A549 (cell line): ENCODE measurements at regions not wholly inside any gene's neighbourhood (a gene's known extent, or its start where the extent isn't known, plus 50 kb on each side); places are given as distances from the start of the nearest gene placed in this dataset.
"Not testable (repeated sequence)": the region's sequence is repeated elsewhere in the genome, so short reads cannot be mapped to it uniquely, and the experiment has no call there.

Experiments
- MAFK ChIP-seq: fragments of 450-650 bp; IDR thresholded peaks from 2 replicates; pipeline ENCODE4 v1.6.1; 2014; ENCODE audit not compliant: partially characterized antibody
- POLR2A ChIP-seq: IDR thresholded peaks from 2 replicates; pipeline ENCODE4 v1.6.1; 2012; ENCODE audit warnings: mild to moderate bottlenecking, low read length
- RAD21 ChIP-seq, 2 experiments: fragments of >200 bp in 1 of 2; sonication (Bioruptor Twin) in 1 of 2; formaldehyde crosslinking in 1 of 2; IDR thresholded peaks in 1 of 2; conservative IDR thresholded peaks in 1 of 2; 2 replicates in 1 of 2; 3 replicates in 1 of 2; pipeline ENCODE4 v1.6.1; 2012 to 2018; ENCODE audit warnings: inconsistent platforms in 1 of 2
- TF ChIP-seq, protein P1 (sequence below): IDR thresholded peaks from 2 replicates; pipeline ENCODE4 v1.6.1; 2012
- TF ChIP-seq, protein P2 (sequence below): fragments of >200 bp; sonication (Bioruptor Twin); formaldehyde crosslinking; IDR thresholded peaks from 3 replicates; pipeline ENCODE4 v1.5.1; 2016
- TF ChIP-seq, protein P3 (sequence below): fragments of 250-450 bp; sonication (Bioruptor Pico); IDR thresholded peaks from 2 replicates; pipeline ENCODE4 v1.5.0; 2021; ENCODE audit warnings: mild to moderate bottlenecking, moderate library complexity, borderline replicate concordance
- TF ChIP-seq, protein P4 (sequence below): fragments of >200 bp; sonication (Bioruptor Twin); formaldehyde crosslinking; IDR thresholded peaks from 3 replicates; pipeline ENCODE4 v1.6.1; 2016

DNA sequence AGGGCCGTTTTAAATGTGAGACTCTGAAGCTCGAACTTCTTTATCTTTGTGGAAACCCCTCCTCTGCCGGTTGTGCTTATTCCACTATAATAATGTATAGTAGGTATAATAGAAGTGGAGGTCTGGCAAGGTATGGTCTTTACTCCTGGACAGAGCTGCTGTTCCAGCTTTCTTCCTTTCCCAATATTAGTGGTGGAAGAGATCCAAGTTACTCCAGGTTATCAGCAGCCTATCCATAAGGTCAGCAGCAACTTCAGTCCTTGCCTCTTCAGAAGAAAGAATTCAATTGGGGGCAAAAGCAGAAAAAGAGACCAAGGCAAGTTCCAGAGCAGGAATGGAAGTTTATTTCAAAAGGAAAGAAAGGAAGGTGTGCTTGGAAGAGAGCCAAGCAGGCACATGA is 69.3 kb upstream of the TRIM77 start:
- TF ChIP-seq RAD21 (conservative IDR thresholded peaks at IDR 0.05 in 1 of 2, IDR thresholded peaks at IDR 0.05 in 1 of 2); POLR2A; MAFK: not testable (repeated sequence)
- TF ChIP-seq, protein P1, sequence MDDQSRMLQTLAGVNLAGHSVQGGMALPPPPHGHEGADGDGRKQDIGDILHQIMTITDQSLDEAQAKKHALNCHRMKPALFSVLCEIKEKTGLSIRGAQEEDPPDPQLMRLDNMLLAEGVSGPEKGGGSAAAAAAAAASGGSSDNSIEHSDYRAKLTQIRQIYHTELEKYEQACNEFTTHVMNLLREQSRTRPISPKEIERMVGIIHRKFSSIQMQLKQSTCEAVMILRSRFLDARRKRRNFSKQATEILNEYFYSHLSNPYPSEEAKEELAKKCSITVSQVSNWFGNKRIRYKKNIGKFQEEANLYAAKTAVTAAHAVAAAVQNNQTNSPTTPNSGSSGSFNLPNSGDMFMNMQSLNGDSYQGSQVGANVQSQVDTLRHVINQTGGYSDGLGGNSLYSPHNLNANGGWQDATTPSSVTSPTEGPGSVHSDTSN = not testable (repeated sequence)
- TF ChIP-seq, protein P2, sequence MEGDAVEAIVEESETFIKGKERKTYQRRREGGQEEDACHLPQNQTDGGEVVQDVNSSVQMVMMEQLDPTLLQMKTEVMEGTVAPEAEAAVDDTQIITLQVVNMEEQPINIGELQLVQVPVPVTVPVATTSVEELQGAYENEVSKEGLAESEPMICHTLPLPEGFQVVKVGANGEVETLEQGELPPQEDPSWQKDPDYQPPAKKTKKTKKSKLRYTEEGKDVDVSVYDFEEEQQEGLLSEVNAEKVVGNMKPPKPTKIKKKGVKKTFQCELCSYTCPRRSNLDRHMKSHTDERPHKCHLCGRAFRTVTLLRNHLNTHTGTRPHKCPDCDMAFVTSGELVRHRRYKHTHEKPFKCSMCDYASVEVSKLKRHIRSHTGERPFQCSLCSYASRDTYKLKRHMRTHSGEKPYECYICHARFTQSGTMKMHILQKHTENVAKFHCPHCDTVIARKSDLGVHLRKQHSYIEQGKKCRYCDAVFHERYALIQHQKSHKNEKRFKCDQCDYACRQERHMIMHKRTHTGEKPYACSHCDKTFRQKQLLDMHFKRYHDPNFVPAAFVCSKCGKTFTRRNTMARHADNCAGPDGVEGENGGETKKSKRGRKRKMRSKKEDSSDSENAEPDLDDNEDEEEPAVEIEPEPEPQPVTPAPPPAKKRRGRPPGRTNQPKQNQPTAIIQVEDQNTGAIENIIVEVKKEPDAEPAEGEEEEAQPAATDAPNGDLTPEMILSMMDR = not testable (repeated sequence)
- TF ChIP-seq, protein P3, sequence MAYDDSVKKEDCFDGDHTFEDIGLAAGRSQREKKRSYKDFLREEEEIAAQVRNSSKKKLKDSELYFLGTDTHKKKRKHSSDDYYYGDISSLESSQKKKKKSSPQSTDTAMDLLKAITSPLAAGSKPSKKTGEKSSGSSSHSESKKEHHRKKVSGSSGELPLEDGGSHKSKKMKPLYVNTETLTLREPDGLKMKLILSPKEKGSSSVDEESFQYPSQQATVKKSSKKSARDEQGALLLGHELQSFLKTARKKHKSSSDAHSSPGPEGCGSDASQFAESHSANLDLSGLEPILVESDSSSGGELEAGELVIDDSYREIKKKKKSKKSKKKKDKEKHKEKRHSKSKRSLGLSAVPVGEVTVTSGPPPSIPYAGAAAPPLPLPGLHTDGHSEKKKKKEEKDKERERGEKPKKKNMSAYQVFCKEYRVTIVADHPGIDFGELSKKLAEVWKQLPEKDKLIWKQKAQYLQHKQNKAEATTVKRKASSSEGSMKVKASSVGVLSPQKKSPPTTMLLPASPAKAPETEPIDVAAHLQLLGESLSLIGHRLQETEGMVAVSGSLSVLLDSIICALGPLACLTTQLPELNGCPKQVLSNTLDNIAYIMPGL (CRISPR knock-in tag) = not testable (repeated sequence)
- TF ChIP-seq, protein P4, sequence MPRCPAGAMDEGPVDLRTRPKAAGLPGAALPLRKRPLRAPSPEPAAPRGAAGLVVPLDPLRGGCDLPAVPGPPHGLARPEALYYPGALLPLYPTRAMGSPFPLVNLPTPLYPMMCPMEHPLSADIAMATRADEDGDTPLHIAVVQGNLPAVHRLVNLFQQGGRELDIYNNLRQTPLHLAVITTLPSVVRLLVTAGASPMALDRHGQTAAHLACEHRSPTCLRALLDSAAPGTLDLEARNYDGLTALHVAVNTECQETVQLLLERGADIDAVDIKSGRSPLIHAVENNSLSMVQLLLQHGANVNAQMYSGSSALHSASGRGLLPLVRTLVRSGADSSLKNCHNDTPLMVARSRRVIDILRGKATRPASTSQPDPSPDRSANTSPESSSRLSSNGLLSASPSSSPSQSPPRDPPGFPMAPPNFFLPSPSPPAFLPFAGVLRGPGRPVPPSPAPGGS = not testable (repeated sequence)
